GM18520 (cell line): ENCODE measurements at regions not wholly inside any gene's neighbourhood (a gene's known extent, or its start where the extent isn't known, plus 50 kb on each side); places are given as distances from the start of the nearest gene placed in this dataset.
"Not testable (repeated sequence)": the region's sequence is repeated elsewhere in the genome, so short reads cannot be mapped to it uniquely, and the experiment has no call there.

ENCODE experiments used
- ATAC-seq: cut with Tn5 transposase; IDR thresholded peaks from one replicate; pipeline ENCODE4 v1.9.1; 2021; ENCODE audit not compliant: unreplicated experiment

- ATAC-seq = no peak
Measured at GRCh38 chr13:107827840-107828549, 387.3 kb downstream of the LIG4 start.

- no peak for ATAC-seq
Measured at GRCh38 chr13:107824635-107825034, 390.7 kb downstream of the LIG4 start.

GRCh38 chr13:107822006-107822405 is 393.3 kb downstream of the LIG4 start:
- no peak for ATAC-seq

- no peak for ATAC-seq
Measured at GRCh38 chr13:107821492-107821891, 393.8 kb downstream of the LIG4 start.

- no peak for ATAC-seq
Measured at GRCh38 chr13:107819071-107819470, 396.3 kb downstream of the LIG4 start.

GRCh38 chr13:107817647-107818287 is 397.6 kb downstream of the LIG4 start:
- no peak for ATAC-seq

GRCh38 chr13:107812014-107812412 is 403.3 kb downstream of the LIG4 start:
- no peak for ATAC-seq

GRCh38 chr13:107811233-107812013 is 403.9 kb downstream of the LIG4 start:
- ATAC-seq = no peak

- ATAC-seq = no peak
Measured at GRCh38 chr13:107809125-107809524, 406.2 kb downstream of the LIG4 start.

GRCh38 chr13:107808389-107808788 is 406.9 kb downstream of the LIG4 start:
- no peak for ATAC-seq

GRCh38 chr13:107807306-107808073 is 407.8 kb downstream of the LIG4 start:
- ATAC-seq = no peak

- ATAC-seq = no peak
Measured at GRCh38 chr13:107806726-107807125, 408.6 kb downstream of the LIG4 start.

- no peak for ATAC-seq
Measured at GRCh38 chr13:107803822-107804495, 411.4 kb downstream of the LIG4 start.

GRCh38 chr13:107801621-107802020 is 413.7 kb downstream of the LIG4 start:
- no peak for ATAC-seq

- ATAC-seq = no peak
Measured at GRCh38 chr13:107799001-107799400, 416.3 kb downstream of the LIG4 start.

- ATAC-seq = no peak
Measured at GRCh38 chr13:107790397-107790796, 424.9 kb downstream of the LIG4 start.

- no peak for ATAC-seq
Measured at GRCh38 chr13:107788464-107789165, 426.7 kb downstream of the LIG4 start.

GRCh38 chr13:107782646-107783045 is 432.7 kb downstream of the LIG4 start:
- ATAC-seq = not testable (repeated sequence)

GRCh38 chr13:107778094-107778493 is 437.2 kb downstream of the LIG4 start:
- ATAC-seq = no peak

GRCh38 chr13:107770541-107770940 is 444.8 kb downstream of the LIG4 start:
- no peak for ATAC-seq
